Brain microvascular endothelial cell (primary cell): ENCODE measurements at regions not wholly inside any gene's neighbourhood (a gene's known extent, or its start where the extent isn't known, plus 50 kb on each side); places are given as distances from the start of the nearest gene placed in this dataset.

Source experiments
- DNase-seq: peaks from one replicate; pipeline ENCODE4 v3.0.0-alpha.2; 2020
- H3K27ac ChIP-seq: fragments of 250-450 bp; sonication (Bioruptor Pico); 2 replicates; pipeline ENCODE4 v1.5.1; 2020; ENCODE audit warnings: mild to moderate bottlenecking, moderate library complexity
- H3K27me3 ChIP-seq: fragments of 250-450 bp; sonication (Bioruptor Pico); replicated peaks from 2 replicates; pipeline ENCODE4 v1.5.1; 2020; ENCODE audit warnings: mild to moderate bottlenecking
- H3K36me3 ChIP-seq: fragments of 250-450 bp; sonication (Bioruptor Pico); replicated peaks from 2 replicates; pipeline ENCODE4 v1.5.1; 2020; ENCODE audit warnings: mild to moderate bottlenecking
- H3K4me3 ChIP-seq: 2 replicates; pipeline ENCODE4 v1.5.1; 2011; ENCODE audit warnings: low read depth, mild to moderate bottlenecking, control low read depth, low read length, moderate library complexity
- CTCF ChIP-seq: IDR thresholded peaks from 2 replicates; pipeline ENCODE4 v1.5.1; 2011; ENCODE audit warnings: low read depth, mild to moderate bottlenecking, moderate library complexity, low read length, control low read depth, inconsistent platforms; ENCODE audit errors: missing control alignments
- in situ Hi-C: cut with HindIII; loops from 2 replicates; pipeline ENCODE4 v1.10.0; 2017; ENCODE audit warnings: low sequenced_read_pairs, low pct_ligation_motif_present

- Histone ChIP-seq H3K27ac (no peak overlapping the region), H3K36me3 (no peaks in the 10 kb centered on the region), H3K27me3 (no peaks in the 10 kb centered on the region), H3K4me3 (no peak overlapping the region)
- in situ Hi-C loops: no loop called here
- no peak for TF ChIP-seq CTCF
- no peak for DNase-seq
These were observed 425.7 kb downstream of the PID1 start for GRCh38 chr2:228845162-228845925.

GRCh38 chr2:228841877-228842276, 429.2 kb downstream of the PID1 start:
- Histone ChIP-seq H3K36me3 (no peaks in the 10 kb centered on the region), H3K4me3 (no peak overlapping the region), H3K27me3 (no peaks in the 10 kb centered on the region), H3K27ac (no peak overlapping the region)
- in situ Hi-C loops: no loop called here
- DNase-seq: no peak
- no peak for TF ChIP-seq CTCF

DNA sequence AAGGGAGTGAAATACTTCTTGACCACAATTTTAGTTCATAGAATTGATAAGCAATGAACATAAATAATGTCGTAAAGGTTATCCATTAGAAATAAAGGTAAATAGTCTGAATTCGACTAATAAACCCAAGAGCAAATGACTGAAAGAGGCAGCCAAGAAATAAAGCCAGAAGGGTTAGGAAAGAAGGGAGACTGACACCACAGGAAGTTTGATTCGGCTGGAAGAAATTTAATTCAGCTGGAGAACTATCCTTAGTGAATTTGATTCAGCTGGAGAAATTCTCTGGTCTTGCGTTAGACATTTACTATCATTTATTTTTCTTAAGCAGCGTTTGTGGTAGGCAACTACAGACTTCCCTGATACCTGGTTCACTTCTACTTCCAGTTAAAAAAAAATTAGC, 429.6 kb downstream of the PID1 start:
- H3K36me3 ChIP-seq: no peaks in the 10 kb centered on the region
- in situ Hi-C loops: no loop called here
- H3K27ac ChIP-seq: no peak overlapping the region
- no peak for DNase-seq
- H3K27me3 ChIP-seq: no peaks in the 10 kb centered on the region
- no peak for TF ChIP-seq CTCF
- H3K4me3 ChIP-seq: no peak overlapping the region

- in situ Hi-C loops: no loop called here
- no peak overlapping the region for H3K27ac ChIP-seq
- H3K4me3 ChIP-seq: no peak overlapping the region
- DNase-seq: no peak
- TF ChIP-seq CTCF: no peak
- H3K27me3 ChIP-seq: no peaks in the 10 kb centered on the region
- no peaks in the 10 kb centered on the region for H3K36me3 ChIP-seq
These were observed 430.4 kb downstream of the PID1 start for GRCh38 chr2:228840743-228841114.

DNA sequence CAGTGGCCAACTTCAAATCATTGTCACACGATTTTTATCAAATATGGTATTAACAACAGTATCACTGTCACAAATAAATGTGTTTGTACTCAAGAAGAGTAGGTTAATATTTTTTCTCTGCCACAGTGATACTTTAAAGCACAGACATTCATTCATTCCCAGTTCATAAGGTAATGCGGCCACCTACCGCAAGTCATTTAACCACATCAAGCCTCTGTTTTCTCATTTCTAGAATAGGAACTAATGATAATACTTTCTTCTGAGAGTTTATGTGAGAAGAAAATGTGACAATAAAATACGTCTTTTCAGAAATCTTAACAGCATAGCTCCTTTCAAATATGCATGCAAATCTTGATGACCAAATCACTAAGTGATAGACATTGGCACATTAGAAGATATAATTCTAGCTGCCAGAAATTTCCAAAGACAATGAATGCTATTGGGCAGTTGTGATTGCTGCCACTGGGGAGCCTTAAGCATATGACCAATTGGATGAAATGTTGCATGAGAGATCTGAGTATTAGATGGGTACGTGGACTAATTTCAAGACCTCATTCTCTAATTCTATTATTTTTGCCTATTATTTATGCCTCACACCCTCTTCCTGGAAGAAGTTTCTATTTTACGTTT, 430.9 kb downstream of the PID1 start:
- no peak overlapping the region for H3K27ac ChIP-seq
- in situ Hi-C loops: no loop called here
- no peak for DNase-seq
- no peaks in the 10 kb centered on the region for H3K27me3 ChIP-seq
- no peak overlapping the region for H3K4me3 ChIP-seq
- no peak for TF ChIP-seq CTCF
- H3K36me3 ChIP-seq: no peaks in the 10 kb centered on the region

- no peak for DNase-seq
- in situ Hi-C loops: no loop called here
- no peak for TF ChIP-seq CTCF
- Histone ChIP-seq H3K4me3 (no peak overlapping the region), H3K27ac (no peak overlapping the region), H3K36me3 (no peaks in the 10 kb centered on the region), H3K27me3 (no peaks in the 10 kb centered on the region)
These were observed 431.6 kb downstream of the PID1 start for GRCh38 chr2:228839421-228839876.
